ENCODE measurements at regions not wholly inside any gene's neighbourhood (a gene's known extent, or its start where the extent isn't known, plus 50 kb on each side); places are given as distances from the start of the nearest gene placed in this dataset.

DNA sequence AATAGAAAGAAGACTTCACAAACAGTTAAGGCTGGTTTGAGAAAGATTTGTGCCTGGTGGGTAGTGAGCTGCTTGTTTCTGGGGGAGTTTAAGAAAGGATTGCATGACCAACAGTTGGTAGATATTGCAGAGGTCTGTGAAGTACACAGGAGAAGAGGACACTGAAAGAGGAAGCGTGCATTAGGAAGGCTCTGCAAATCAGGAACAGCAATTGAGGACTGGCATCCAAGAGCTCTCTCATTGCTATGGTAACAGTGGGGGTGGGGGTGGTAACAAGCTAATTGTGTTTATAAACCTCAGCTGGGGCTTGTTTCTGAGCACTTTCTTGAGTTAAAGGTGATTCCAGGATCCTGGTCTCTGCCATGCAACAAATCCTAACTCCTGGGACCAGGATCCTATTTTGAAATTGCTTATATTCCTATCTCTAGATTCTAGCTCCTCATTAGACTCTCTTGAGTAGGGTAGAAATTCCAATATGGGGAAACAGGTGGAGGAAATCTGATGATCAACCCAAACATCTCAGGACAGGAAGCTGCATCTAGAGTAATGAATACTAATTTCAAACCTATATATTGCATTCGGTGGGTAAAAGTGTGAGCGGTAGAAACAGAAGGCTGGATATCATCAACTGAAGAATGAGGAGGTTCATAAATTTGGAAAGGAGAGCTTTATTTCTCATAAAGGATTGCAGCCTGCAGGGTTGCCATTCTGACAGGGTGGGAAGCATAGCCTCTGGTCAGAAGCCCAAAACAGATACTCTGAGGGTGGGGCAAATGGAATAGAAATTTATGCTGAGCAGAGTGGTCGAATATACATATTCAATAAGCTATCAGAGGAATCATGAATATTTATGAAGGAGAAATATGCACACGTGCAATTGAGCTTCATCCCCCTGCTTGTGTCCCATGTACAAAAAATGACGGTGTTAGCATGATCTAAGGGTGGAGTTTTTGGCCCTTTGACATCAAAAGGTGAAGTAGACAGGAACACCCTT lies 79.4 kb downstream of the PTTG1 start:
- H3K27ac ChIP-seq (ENCODE audit: insufficient read length, low read depth, low read length) = no peak overlapping the region
- H3K4me3 Mint-ChIP-seq = no peak overlapping the region
- H3K9ac ChIP-seq (ENCODE audit: extremely low read depth, insufficient read length, low read length) = no peak overlapping the region
- H3K23me2 ChIP-seq (ENCODE audit: insufficient read length, low read depth, low read length, poor library complexity, severe bottlenecking) = no peaks in the 10 kb centered on the region
- no peak overlapping the region for H2AK5ac ChIP-seq (ENCODE audit: insufficient read length, low read length)
- no peaks in the 10 kb centered on the region; a peak in 1 of 5 replicates for H3K9me3 Mint-ChIP-seq
- H4K8ac ChIP-seq (replicated peaks; ENCODE audit: insufficient read length, low read depth, low read length) = no peak overlapping the region
- no peaks in the 10 kb centered on the region for H3K9me3 ChIP-seq (ENCODE audit: control insufficient read depth, low read depth, low read length)
- no peaks in the 10 kb centered on the region for H3K79me2 ChIP-seq (ENCODE audit: insufficient read depth, low read length)
- no peak overlapping the region for H4K5ac ChIP-seq (ENCODE audit: insufficient read length, low read depth, low read length)
- no peak overlapping the region for H3K18ac ChIP-seq (ENCODE audit: insufficient read length, low read depth, low read length)
- H3K4me2 ChIP-seq (ENCODE audit: insufficient read depth, insufficient read length, low read length) = no peak overlapping the region
- DNase-seq = no peak
- no peak overlapping the region for H3K4ac ChIP-seq (ENCODE audit: low read depth, low read length)
- no peaks in the 10 kb centered on the region for H3K79me1 ChIP-seq (ENCODE audit: insufficient read depth, low read depth, low read length, poor library complexity, severe bottlenecking)
- H3K56ac ChIP-seq (ENCODE audit: insufficient read length, low read depth, low read length) = no peak overlapping the region
- H4K20me1 ChIP-seq (ENCODE audit: control insufficient read depth, insufficient read depth, insufficient read length) = no peaks in the 10 kb centered on the region
- peaks cover 5% of the 10 kb centered on the region in 2 experiments for H3K4me1 Mint-ChIP-seq
- TF ChIP-seq, protein P1, sequence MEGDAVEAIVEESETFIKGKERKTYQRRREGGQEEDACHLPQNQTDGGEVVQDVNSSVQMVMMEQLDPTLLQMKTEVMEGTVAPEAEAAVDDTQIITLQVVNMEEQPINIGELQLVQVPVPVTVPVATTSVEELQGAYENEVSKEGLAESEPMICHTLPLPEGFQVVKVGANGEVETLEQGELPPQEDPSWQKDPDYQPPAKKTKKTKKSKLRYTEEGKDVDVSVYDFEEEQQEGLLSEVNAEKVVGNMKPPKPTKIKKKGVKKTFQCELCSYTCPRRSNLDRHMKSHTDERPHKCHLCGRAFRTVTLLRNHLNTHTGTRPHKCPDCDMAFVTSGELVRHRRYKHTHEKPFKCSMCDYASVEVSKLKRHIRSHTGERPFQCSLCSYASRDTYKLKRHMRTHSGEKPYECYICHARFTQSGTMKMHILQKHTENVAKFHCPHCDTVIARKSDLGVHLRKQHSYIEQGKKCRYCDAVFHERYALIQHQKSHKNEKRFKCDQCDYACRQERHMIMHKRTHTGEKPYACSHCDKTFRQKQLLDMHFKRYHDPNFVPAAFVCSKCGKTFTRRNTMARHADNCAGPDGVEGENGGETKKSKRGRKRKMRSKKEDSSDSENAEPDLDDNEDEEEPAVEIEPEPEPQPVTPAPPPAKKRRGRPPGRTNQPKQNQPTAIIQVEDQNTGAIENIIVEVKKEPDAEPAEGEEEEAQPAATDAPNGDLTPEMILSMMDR (conservative IDR thresholded peaks at IDR 0.05) = no peak
- H2BK120ac ChIP-seq (ENCODE audit: low read depth, low read length, poor library complexity, severe bottlenecking) = no peak overlapping the region
- H3K4me1 ChIP-seq (ENCODE audit: insufficient read depth, low read length) = peaks cover 5% of the 10 kb centered on the region; the same call in 1 of the 2 replicates
- H3K23ac ChIP-seq (ENCODE audit: insufficient read length, low read depth, low read length) = no peak overlapping the region
- no peaks in the 10 kb centered on the region for H3K27me3 ChIP-seq (ENCODE audit: insufficient read depth, low read length)
- H4K91ac ChIP-seq (ENCODE audit: insufficient read length, low read depth, low read length) = no peak overlapping the region
- no peak overlapping the region for H3T11ph ChIP-seq (ENCODE audit: low read length)
- H2AFZ ChIP-seq (ENCODE audit: low read length) = no peak overlapping the region
- no peak overlapping the region for H3K27ac Mint-ChIP-seq
- peaks cover 6% of the 10 kb centered on the region for H3K27me3 Mint-ChIP-seq (ENCODE audit: low read depth)
- no peaks in the 10 kb centered on the region for H3K36me3 Mint-ChIP-seq (ENCODE audit: insufficient read depth in 1 of 3, low read depth in 3 of 3)
- H2BK20ac ChIP-seq (ENCODE audit: low read depth, low read length, poor library complexity, severe bottlenecking) = no peak overlapping the region
- no peak overlapping the region for H3K14ac ChIP-seq (ENCODE audit: insufficient read depth, low read length)
- H2BK15ac ChIP-seq (ENCODE audit: low read depth, low read length) = no peak overlapping the region
- no peak overlapping the region for H2BK12ac ChIP-seq (ENCODE audit: insufficient read length, low read depth, low read length)
- H2BK5ac ChIP-seq (ENCODE audit: insufficient read length, low read length) = no peak overlapping the region
- no CpG with 5 or more reads among the region's 6 CpGs for WGBS (ENCODE audit: extremely low coverage, insufficient read length, low lambda C conversion rate)
